RKO (cell line): ENCODE measurements at regions not wholly inside any gene's neighbourhood (a gene's known extent, or its start where the extent isn't known, plus 50 kb on each side); places are given as distances from the start of the nearest gene placed in this dataset.
"Not testable (repeated sequence)": the region's sequence is repeated elsewhere in the genome, so short reads cannot be mapped to it uniquely, and the experiment has no call there.

Experiments
- DNase-seq: peaks from one replicate; pipeline ENCODE4 v3.0.0-alpha.2; 2016; ENCODE audit warnings: low spot score

DNA sequence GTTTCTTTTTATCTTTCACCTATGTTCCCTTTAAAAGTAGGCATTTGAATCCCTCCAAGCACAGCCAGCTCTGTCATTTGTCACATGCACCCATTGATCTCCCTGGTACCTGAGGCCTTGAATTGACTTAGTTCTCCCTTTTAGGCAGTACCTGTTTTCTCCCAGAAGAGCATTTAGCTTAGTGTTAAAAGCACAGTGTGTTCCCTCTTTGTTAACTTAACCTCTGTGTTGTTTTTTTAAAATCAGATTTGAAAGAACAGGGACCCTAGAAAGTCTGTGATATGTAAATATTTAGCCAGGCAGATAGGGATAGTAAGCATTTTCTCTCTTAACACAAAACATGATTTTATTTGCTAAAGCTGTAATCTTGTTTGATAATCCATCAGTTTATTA lies 113.8 kb upstream of the SPATA31D4 start:
- DNase-seq = no peak

DNA sequence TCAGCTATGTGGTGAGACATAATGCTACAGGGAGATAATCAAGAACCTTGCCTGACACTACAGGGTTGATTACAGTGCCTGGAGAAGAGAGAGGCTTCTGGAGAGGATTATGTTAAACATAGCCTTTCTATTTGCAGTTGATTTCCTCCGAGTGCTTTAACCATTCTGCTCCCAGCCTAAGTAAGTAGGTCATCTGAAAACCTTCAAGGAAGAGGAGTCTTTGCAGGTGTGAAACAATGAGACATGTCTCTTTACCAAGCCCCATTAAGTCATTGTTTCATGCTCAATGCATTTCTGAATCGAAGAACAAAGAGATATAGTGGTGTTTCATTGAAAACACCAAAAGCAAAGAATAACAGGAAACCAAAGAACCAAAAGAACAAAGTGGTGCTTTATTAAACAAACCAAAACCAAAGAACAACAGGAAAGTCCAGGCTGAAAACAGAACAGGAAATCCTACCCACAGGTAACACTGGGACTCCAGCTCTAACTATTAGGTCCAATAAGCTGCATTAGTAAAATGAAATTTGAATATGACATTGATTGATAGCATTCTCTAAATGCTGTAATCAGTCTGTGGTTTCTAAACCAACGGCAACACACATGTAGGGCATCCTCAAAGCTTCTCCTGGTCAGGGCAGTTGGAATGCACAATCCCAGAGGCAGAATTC lies 113.3 kb upstream of the SPATA31D4 start:
- DNase-seq = no peak

DNA sequence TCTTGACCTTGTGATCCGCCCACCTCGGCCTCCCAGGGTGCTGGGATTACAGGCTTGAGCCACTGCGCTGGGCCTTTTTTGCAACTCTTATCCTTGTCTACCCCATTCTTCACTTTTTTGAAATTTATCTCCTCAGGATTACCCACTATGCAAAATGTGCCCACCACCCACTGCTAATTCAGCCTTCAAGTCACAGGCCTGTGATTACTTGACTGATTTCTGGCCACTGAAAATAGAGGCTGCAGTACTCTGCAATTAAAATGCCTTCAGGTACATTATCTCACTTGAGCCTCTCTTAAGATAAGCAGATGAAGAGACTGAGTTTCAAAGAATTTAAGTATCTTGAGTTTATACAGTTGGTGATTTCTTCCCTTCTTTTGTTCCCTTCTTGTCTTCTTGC lies 112.4 kb upstream of the SPATA31D4 start:
- DNase-seq = no peak

DNA sequence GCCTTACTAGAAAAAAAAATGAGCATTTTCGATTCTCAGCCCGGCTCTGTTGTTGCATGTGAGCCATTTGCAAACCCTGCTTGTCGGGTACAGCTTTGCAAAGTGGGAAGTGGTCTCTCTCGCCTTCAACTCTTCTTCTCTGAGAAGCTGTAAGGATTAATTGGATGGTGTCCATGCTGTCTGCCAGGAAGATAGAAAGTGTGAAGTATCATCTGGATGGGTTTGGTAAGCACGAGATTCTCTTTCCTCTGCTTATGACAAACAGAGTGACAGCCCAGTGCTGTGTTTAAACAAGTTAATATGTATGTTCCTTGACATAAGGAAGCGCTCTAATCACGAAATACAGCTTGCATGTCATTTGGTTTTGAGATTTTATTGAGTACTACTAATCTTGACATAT lies 109.1 kb upstream of the SPATA31D4 start:
- DNase-seq = no peak

DNA sequence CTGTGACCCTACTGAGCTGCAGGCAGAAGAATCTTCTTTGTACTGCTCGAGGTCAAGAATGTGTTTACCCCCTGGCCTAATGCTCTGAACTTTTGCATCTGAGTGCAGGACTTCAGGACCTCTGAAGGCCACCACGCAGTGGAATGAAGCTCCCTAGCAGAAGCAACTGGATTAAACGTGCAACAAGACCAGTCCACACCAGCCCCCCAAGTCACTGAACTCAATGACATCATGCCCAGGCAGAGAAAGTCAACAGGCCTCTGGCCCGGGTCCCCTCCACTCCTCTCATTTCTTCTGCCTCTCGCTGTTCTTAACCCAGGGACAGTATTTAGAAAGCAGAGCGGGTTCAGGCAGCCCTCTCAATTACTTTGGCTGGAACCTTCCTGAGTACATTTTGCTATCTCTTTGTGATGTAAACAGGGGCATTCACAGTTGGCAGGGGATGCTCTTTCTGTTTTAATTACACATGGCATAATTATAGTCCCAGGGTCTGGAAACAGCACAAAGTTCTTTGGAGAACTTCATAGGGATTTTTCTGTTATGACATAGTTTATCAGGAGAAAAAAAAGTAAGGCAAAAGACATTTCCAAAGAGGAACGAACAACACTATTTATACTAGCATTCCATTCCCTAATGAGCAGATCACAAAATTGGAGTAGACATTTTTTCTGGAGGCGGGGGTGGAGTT lies 108.2 kb upstream of the SPATA31D4 start:
- DNase-seq = no peak

DNA sequence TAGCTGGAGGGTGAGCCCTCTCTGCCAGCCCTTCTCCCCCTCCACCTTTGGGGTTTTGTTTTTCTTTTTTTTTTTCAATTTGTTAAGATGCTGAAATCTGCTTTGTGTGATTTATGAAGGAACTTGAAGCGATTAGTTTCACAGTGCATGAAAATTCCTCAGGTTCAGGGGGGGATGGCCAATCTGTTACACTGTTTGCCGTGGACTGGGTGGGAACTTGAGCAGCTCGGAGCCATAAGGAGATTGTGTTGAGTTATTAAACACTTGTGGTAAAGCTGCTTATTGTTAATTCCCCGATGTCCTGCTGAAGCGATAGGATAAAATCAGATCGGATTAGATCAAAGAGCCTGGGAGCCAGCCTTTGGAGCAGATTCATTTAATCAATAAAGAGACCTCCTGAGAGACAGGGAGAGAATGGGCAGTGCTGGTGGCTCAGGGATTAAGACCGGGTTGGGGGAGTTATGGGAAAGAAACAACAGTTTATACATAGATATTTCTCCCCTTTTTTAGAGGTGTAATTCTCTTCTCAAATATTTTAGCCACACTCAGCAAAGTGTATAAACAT lies 105.8 kb upstream of the SPATA31D4 start:
- DNase-seq = no peak

DNA sequence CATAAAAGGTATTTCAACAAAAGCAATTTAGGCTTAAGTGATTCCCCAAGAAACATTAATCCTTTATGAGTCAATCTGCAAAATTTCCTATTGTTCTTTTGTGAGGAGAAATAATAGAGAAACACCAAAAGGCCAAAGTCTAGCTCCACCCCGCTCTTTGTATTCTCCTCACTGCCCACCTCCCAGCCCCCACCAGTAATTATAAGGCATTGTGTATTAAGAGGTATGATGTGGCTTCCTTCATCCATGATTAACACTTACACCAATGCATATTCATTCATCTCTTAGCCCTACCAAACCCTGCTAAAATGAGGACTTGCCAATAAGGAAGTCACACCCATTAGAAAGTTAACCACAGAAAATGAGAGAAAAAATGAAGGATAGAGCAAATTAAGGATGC lies 105.3 kb upstream of the SPATA31D4 start:
- DNase-seq = no peak

DNA sequence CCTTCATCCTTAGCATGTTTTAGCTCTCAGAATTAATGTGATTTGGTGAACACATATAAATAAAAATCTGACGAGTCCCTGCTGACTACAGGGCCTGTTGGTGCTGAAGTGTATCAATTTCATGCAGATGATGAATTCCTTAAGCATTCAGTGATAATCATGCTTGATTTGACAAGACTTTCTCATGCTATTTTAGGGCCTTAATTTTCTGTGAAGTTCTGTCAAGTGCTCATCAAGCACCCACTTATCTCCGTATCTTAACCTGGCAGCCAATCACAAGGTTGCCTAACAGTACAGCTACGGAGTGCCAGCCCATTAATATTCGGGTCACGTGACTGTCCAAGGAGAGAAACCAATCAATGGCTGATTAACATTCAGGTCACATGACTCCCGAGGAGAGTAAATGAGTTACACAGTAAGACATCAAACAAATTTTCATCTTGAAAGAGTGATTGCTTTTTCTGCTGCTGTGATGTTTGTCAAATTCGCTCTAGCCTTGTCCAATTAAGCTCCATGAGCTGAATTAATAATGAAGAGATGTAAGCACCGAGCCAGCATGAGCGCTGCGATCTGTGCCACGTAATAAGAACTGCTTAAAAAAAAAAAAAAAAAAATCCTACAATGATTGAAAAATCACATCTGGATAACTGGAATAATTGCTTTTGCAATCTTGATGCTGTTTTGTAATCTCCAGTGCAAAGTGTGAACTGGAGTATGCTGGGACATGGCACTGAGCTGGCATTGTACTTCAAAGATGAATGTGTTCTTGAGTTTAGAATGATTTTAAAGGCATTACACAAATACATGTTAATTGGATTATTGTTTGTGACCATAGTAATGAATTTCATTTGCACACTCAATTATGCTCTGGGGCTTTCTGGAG lies 104.3 kb upstream of the SPATA31D4 start:
- DNase-seq = no peak

DNA sequence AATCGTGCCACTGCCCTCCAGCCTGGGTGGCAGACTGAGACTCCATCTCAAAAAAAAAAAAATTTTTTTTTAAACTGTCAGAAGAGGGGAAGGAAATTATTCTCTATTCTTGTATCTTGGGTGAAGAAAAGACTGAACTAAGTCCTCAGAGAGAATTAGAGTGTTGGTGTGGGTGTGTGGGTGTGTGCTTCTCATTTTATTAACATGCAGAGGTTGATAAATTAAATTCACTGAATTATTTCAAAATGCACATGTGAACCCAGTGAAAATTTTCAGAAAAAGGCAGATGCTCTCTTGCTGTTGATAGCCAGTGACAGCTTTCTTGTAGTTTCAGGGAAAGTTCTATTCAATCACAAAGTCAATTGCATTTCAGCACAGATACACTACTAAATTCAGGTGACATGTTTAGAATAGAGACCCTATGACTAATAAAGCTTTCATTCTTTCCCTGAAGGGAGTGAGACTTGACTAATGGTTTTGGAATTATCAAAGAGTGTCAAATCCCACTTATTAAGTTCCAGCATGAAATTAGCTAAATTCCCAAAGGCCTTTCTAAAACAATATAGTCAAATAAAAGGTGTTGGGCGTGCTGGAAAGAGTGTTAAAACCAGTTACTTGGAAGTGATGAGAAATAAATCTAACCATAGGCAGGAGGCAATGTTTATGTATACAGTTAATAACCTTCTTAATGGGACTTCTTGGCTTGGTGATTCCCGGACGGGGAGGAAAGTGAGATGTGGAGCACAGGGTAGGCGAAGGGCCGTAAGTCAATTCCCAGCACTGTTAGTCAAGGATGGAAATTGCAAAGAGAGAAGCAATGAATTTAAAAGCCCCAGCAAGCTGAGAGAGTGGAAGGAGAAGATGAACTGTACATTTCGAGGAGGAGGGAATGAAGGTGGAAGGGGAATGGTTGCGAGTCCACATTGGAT lies 103.2 kb upstream of the SPATA31D4 start:
- DNase-seq = no peak

DNA sequence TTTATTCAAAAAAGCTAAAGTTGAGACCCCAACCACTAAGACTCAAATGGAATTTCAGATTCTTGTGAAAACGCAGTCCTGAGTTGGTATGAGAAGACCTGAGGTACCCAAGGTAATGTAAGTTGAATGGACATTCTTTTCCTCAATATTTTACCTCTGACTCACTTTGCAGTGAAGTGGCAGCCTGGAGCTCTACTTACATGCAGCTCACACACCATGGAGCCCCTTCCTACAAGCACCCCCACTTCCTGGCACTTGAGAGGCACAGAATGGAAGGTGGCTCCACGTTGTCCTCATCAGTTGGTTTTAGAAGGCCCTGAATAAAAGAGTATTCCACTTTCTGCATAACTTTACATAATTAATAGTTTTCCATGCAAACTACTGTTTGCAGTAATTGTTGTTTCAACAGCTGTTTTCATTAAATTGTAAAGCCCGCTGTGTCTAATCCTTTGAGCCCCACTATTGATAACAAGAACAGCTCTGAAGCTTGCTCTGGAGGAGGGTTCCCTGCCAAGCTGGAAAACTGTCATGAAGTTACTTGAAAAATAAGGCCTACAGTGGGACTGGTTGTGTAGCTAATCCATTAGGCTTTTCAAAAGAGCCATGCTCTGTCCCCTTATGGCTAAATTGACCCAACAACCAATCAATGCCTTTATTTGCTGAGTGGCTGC lies 102.2 kb upstream of the SPATA31D4 start:
- DNase-seq = no peak

DNA sequence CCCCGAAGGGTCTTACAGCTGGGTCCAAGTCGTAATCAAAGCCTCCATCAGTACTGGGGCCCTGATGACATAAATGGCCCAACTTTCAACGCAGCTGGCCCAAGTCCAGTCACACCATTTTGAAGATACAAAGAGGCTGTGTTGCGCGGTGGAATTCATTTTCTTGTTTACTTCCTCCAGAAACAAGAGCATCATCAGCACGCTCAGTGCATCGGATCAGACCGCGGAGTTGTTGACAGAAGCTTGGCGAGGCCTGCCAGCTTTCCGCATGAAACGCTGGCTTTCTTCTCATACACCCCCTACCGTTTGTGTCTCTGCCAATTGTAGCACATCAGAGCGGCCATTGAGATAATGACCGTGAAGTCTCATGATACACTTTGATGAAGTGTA lies 101.7 kb upstream of the SPATA31D4 start:
- no peak for DNase-seq

DNA sequence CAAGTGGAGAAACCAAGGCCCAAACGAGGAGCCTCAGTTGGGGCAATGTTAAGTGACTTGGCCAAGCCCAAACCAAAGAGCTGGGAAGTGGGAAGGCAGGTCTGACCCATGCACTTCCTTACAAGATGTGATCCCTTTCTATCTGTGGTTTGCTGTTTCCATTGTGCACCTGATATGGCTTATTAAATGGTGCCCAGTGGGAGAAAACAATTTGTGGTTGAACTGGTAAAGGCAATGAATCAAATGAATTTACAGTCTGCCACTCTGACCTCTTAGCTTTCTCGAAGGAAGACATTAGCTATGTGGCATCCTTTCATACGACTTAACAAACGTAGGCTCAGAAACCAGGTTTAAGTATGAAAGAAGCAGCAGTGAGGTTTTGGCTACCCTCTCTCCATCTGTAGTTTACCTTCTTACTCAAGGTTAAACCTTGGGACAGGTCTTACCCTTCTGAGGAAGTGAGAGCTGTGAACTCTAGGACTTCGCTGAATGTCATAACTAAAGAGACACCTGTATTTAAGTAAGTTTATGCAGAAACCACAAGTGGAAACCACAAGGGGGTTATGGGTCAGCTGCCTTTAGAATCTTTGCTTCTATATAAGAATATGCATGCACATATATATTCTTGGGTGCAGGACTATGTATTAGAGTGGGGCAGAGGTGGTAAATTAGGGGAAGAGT lies 100.5 kb upstream of the SPATA31D4 start:
- DNase-seq = no peak

DNA sequence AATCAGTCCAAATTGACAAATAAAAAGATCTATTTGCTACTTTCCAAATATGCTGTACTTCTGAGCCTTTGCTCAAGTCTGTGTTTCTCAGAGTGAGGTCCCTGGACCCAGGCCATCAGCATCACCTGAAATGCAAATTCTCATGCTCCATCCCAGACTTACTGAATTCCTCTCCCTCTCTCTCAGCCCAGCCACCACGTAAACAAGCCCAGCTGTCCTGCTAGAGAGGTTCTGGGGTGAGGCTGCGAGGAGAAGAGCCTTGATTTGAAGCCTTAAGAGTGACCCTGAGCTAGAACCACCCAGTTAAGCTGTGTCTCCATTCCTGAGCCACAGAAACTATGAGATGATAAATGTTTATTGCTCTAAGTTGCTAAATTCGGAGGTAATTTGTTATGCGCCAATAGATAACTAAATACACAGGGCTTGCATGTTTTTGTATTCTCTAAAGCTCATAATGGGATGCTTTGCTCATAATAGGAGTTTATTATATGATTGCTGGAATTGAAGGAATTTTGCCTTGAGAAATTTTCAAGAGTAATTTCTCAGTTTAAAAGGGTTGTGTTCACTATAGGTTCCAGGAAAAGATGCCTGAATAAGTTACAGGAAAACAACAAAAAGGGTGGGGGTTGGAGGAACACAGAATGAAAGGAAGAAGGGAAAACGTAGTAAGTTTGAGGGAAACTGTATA lies 98.9 kb upstream of the SPATA31D4 start:
- no peak for DNase-seq

DNA sequence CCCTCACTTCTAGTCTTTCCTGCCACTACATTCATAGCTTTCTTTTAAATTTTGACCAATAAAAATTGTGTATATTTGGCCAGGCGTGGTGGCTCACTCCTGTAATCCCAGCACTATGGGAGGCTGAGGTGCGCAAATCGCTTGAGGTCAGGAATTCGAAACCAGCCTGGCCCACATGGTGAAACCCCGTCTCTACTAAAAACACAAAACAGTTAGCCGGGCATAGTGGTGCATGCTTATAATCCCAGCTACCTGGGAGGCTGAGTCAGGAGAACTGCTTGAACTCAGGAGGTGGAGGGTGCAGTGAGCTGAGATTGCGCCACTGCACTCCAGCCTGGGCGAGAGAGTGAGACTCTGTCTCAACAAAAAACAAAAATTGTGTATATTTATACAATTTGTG lies 97.8 kb upstream of the SPATA31D4 start:
- not testable (repeated sequence) for DNase-seq

DNA sequence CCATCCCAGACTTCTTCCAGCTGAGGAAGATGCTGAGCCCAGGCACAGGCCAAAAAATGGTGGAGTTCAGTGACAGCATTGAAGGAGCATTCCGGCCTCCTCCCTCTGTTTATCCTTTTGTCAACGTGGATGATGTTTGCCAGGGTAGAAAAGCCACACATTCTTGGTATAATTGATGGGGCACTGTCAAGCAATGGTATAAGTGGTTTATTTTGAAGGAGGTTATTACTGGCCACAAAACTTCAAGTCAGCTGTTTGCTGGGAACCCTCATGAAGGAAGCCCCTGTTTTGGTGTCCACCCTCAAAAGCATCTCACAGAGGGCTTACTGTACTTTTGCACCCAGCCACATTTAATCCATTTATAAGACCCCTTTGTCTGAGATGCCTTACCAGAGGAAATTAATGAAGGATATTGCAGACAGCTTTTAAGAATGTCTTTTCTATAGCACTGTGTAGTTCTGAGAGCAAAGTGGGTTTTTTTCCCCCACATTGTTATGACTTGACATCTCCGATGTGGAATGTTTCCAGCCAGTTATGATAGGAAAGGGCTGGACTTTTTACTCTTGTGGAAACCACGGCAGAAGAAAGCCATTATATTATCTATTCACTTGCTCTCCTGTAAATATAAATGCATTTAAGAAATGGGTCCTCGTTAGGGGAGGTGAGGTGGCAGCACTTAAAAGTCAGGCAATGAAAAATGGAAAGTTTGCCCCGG lies 95.5 kb upstream of the SPATA31D4 start:
- DNase-seq = no peak

DNA sequence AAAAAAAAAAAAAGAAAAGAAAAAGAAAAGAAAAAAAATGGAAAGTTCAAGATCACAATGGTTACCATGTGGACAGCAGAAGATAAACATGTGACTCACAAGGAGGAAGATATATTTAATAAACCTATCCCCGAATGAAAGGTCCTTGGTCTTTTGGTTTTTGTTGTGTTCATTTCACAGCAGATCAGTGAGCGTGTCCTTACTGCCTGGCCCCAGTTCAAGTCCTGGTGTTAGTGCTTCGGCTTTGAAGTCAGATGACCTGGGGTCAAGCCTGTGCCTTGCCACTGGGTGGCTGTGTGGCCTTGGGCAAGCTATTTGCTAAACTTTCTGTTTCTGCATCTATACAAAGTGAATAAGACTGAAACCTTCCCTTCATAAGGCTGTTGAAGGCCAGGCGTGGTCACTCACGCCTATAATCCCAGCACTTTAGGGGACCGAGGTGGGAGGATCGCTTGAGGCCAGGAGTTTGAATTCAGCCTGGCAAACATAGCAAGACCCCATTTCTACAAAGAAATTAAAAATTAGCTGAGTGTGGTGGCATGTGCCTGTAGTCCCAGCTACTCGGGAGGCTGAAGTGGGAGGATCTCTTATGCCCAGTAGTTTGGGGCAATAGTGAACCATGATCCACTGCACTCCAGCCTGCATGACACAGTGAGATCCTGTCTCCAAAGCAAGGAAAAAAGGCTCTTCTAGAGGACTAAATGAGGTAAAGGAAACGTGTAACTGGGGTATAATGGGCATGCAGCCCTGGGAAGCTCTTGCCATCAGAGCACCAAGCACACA lies 94.5 kb upstream of the SPATA31D4 start:
- DNase-seq = no peak

DNA sequence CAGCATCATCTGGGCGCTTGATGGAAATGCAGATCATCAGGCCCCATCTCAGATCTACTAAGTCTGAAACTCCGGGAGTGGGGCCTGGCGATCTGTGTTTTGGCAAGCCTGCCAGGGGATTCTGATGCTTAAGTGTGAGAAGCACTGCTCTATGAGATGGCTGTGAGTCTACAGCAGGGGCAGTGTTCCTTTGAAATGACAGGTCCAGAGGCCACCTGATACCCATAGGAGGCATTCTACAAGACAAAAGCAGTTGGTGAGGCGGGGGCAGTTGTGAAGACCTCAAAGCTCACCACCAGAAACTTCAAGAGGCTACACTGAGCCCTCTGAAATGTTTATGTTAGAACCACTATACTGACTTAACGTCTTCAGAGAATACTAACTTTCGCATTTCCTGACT lies 86.9 kb upstream of the SPATA31D4 start:
- DNase-seq = no peak

DNA sequence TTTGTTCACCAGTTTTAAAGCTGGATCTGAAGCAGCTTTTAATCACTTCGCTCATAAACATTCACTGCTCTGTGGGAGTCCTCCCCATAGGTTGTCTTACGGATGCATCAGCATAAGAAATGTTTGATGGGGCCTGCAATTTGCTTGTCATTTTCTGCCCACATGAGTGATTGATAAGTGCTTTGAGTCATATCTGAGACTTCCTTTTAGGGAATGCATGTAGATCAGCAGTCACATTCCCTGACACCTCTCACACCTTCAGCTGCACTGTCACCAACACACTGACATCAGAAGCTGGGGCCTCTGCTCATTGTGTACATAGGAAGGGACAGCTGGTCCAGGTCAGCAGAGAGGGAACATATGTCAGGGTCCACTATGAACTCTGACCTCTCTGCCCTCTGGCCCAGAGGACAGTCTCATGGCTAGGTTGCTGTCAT lies 84.1 kb upstream of the SPATA31D4 start:
- peak; percentile 7 for DNase-seq
